ENCODE measurements at regions not wholly inside any gene's neighbourhood (a gene's known extent, or its start where the extent isn't known, plus 50 kb on each side); places are given as distances from the start of the nearest gene placed in this dataset.

GRCh38 chr12:77377622-77378021 lies 312.3 kb upstream of the E2F7 start:
- TF ChIP-seq CTCF (IDR thresholded peaks at IDR 0.05; ENCODE audit: low read depth, low read length, missing control alignments), result no peak
- no peak overlapping the region for H3K4me3 ChIP-seq (ENCODE audit: low read depth, low read length)
- DNase-seq (ENCODE audit: low read depth), result no peak

- DNase-seq (ENCODE audit: low read depth), result no peak
- TF ChIP-seq CTCF (IDR thresholded peaks at IDR 0.05; ENCODE audit: low read depth, low read length, missing control alignments), result no peak
- H3K4me3 ChIP-seq (ENCODE audit: low read depth, low read length), result no peak overlapping the region
These were observed 311.7 kb upstream of the E2F7 start for GRCh38 chr12:77377116-77377515.

GRCh38 chr12:77374673-77375072 lies 309.3 kb upstream of the E2F7 start:
- TF ChIP-seq CTCF (IDR thresholded peaks at IDR 0.05; ENCODE audit: low read depth, low read length, missing control alignments), result no peak
- no peak for DNase-seq (ENCODE audit: low read depth)
- no peak overlapping the region for H3K4me3 ChIP-seq (ENCODE audit: low read depth, low read length)

GRCh38 chr12:77372494-77372893 lies 307.1 kb upstream of the E2F7 start:
- no peak overlapping the region for H3K4me3 ChIP-seq (ENCODE audit: low read depth, low read length)
- no peak for DNase-seq (ENCODE audit: low read depth)
- no peak for TF ChIP-seq CTCF (IDR thresholded peaks at IDR 0.05; ENCODE audit: low read depth, low read length, missing control alignments)

- no peak for DNase-seq (ENCODE audit: low read depth)
- no peak for TF ChIP-seq CTCF (IDR thresholded peaks at IDR 0.05; ENCODE audit: low read depth, low read length, missing control alignments)
- H3K4me3 ChIP-seq (ENCODE audit: low read depth, low read length), result no peak overlapping the region
These were observed 306.7 kb upstream of the E2F7 start for GRCh38 chr12:77372026-77372425.

GRCh38 chr12:77368379-77368778 lies 303.0 kb upstream of the E2F7 start:
- TF ChIP-seq CTCF (IDR thresholded peaks at IDR 0.05; ENCODE audit: low read depth, low read length, missing control alignments), result no peak
- DNase-seq (ENCODE audit: low read depth), result no peak

GRCh38 chr12:77366616-77367015 lies 301.2 kb upstream of the E2F7 start:
- no peak for DNase-seq (ENCODE audit: low read depth)
- H3K4me3 ChIP-seq (ENCODE audit: low read depth, low read length), result no peak overlapping the region
- TF ChIP-seq CTCF (IDR thresholded peaks at IDR 0.05; ENCODE audit: low read depth, low read length, missing control alignments), result no peak

More at GRCh38 chr12:77368379-77368778, 303.0 kb upstream of the E2F7 start:
- H3K4me3 ChIP-seq (ENCODE audit: low read depth, low read length), result no peak overlapping the region
